NCI-H526 treated with DMSO at 0.1 percent for 48 hours (cell line): ENCODE measurements at regions not wholly inside any gene's neighbourhood (a gene's known extent, or its start where the extent isn't known, plus 50 kb on each side); places are given as distances from the start of the nearest gene placed in this dataset.
"Not testable (repeated sequence)": the region's sequence is repeated elsewhere in the genome, so short reads cannot be mapped to it uniquely, and the experiment has no call there.

ENCODE experiments used
- DNase-seq: peaks from one replicate; lab custom pipeline; 2025; lab: John Stamatoyannopoulos, UW

DNA sequence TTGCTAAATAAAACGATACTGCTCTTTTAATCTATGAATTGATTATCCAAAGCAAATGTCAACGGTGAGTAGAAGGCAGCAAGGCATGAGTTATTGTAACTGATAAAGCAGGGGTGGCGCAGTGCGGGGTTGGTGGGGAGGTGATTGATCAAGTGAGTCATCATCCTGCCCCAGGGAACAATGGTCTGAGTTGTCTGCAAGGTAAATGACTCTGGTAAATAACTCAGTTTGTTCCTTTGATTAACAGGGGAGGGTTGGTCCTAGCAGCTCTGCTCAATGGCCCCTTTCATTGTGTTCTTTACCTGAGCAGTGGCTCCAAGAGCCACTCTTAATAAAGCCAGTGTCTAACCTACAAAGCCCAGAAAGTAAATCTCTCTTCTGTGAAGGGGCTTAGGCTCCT lies 91.8 kb downstream of the QRSL1 start:
- DNase-seq = not testable (repeated sequence)
